ENCODE measurements at regions not wholly inside any gene's neighbourhood (a gene's known extent, or its start where the extent isn't known, plus 50 kb on each side); places are given as distances from the start of the nearest gene placed in this dataset.
"Not testable (repeated sequence)": the region's sequence is repeated elsewhere in the genome, so short reads cannot be mapped to it uniquely, and the experiment has no call there.

GRCh38 chr7:113267271-113267670, 148.9 kb upstream of the SMIM30 start:
- DNase-seq (ENCODE audit: low read depth in 4 of 4, low spot score in 1 of 4), result no peak

- no peak for DNase-seq (ENCODE audit: low read depth in 4 of 4, low spot score in 1 of 4)
These were observed 145.4 kb upstream of the SMIM30 start for GRCh38 chr7:113263749-113264148.

- DNase-seq (ENCODE audit: low read depth in 4 of 4, low spot score in 1 of 4), result not testable (repeated sequence)
These were observed 144.9 kb upstream of the SMIM30 start for GRCh38 chr7:113263215-113263742.

GRCh38 chr7:113256883-113257531, 138.7 kb upstream of the SMIM30 start:
- DNase-seq (ENCODE audit: low read depth in 4 of 4, low spot score in 1 of 4), result no peak

GRCh38 chr7:113247198-113247597, 128.8 kb upstream of the SMIM30 start:
- DNase-seq (ENCODE audit: low read depth in 4 of 4, low spot score in 1 of 4), result no peak

DNA sequence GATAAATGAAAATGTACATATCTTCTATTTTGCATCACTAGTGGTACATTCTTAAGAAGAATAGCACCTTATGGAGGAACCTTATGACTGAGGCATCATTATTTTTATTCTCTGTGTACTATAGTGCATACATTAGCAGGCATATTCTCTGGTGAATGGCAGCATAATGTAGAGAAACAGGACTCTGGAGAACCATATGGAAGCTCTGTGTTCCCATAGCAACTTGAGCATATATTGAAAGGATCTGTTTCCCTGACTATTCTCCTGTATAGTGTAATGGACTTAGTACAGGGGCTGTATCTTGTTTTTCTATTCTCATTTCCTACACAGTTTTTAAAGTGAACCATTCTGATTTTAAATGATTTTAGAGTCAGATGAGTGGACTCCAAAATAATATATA, 128.4 kb upstream of the SMIM30 start:
- DNase-seq (ENCODE audit: low read depth in 4 of 4, low spot score in 1 of 4), result no peak

- no peak for DNase-seq (ENCODE audit: low read depth in 4 of 4, low spot score in 1 of 4)
These were observed 114.5 kb upstream of the SMIM30 start for GRCh38 chr7:113232885-113233284.

- DNase-seq (ENCODE audit: low read depth in 4 of 4, low spot score in 1 of 4), result no peak
These were observed 112.3 kb upstream of the SMIM30 start for GRCh38 chr7:113230691-113231090.

GRCh38 chr7:113217314-113217713, 99.0 kb upstream of the SMIM30 start:
- no peak for DNase-seq (ENCODE audit: low read depth in 4 of 4, low spot score in 1 of 4)

- no peak for DNase-seq (ENCODE audit: low read depth in 4 of 4, low spot score in 1 of 4)
These were observed 97.7 kb upstream of the SMIM30 start for GRCh38 chr7:113216038-113216437.

DNA sequence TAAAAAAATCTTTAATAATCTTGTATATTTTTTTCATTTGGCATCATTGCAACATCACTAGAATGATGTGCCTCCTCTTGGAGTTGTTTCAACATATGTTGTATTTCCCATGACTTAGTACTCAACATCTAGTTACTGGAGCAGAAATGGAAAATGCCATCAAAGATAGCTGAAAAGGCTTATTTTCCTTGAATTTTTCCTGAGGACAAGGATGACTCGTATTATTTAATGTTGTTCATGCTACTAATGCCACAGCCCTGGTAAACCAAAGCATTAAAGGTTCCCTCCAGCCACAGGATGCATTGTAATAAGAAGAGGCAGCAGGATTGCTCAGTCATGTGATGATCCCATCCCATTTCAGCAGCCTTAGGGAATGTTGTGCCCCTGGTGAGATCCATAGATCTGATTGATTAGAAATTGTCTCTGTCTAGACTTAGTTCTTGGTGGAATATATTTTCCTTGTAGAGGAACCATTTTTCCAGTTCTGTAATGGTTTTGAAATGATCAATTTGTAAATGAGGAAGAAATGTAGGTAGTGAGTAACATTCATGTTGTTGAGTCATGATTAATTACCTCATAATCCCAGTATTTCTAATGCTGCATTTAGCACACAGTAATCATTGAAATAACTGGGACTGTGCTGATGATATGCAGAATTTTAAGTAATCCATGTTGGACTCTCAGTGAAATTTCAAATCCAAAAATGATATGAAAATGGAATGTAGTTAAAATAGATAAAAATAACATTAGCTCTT, 91.3 kb upstream of the SMIM30 start:
- DNase-seq (ENCODE audit: low read depth in 4 of 4, low spot score in 1 of 4), result no peak

DNA sequence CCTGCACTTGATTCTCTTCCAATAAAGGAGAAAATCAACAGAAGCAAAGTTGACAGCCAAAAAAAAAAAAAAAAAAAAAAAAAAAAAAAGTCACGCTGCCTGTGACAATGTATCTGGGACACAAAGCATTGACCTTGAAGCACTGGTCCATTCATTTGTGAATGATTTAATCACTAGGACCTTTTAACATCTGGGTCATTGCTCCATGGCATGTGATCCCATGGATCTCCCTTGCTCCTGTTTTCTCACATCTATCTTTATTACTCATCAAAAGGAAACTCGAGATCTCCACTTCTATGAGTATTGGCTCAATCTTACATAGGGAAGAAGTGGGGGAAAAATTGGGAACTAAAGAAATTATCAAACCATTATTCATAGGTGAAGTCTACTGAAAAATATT, 89.6 kb upstream of the SMIM30 start:
- no peak for DNase-seq (ENCODE audit: low read depth in 4 of 4, low spot score in 1 of 4)

- no peak for DNase-seq (ENCODE audit: low read depth in 4 of 4, low spot score in 1 of 4)
These were observed 89.1 kb upstream of the SMIM30 start for GRCh38 chr7:113207441-113207840.

GRCh38 chr7:113204415-113204814, 86.1 kb upstream of the SMIM30 start:
- DNase-seq (ENCODE audit: low read depth in 4 of 4, low spot score in 1 of 4), result no peak

DNA sequence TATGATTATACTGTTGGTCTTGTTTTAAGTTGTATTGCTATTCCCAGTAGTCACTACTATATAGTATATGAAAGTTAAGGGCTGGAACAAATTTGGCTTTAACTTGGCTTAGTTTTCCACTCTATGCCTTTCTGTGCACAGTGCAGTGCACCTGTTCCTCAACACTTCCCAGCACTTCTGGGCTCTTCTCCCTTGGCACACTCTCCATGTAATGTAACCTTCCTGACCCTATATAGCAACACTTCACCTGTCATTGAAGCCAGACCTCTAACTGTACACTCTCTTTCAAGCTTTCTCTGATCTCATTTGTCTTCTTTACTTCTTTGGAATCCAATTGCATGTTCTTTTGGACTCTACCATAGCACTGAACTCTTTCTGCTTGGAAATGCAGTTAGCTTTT, 83.9 kb upstream of the SMIM30 start:
- no peak for DNase-seq (ENCODE audit: low read depth in 4 of 4, low spot score in 1 of 4)

DNA sequence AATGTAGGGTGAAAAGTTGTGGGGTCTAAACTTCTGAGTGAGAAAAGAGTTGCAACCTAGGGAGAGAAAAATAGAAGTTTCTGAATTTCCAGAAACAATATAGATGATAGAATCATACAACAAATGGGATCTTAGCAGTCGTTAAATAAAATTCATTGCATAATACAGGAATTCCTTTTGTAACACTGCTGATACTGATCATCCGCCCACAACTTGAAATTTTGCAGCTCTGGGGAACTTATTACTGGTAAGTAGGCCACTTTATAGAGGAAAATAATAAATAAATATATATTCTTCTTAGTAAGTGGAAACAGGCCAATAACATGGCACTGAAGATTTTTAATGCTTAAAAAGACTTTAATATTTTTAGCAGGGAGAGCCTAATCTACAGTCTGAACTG, 81.9 kb upstream of the SMIM30 start:
- no peak for DNase-seq (ENCODE audit: low read depth in 4 of 4, low spot score in 1 of 4)

- DNase-seq (ENCODE audit: low read depth in 4 of 4, low spot score in 1 of 4), result no peak
These were observed 81.5 kb upstream of the SMIM30 start for GRCh38 chr7:113199841-113200240.

- DNase-seq (ENCODE audit: low read depth in 4 of 4, low spot score in 1 of 4), result no peak
These were observed 80.8 kb upstream of the SMIM30 start for GRCh38 chr7:113199136-113199535.

DNA sequence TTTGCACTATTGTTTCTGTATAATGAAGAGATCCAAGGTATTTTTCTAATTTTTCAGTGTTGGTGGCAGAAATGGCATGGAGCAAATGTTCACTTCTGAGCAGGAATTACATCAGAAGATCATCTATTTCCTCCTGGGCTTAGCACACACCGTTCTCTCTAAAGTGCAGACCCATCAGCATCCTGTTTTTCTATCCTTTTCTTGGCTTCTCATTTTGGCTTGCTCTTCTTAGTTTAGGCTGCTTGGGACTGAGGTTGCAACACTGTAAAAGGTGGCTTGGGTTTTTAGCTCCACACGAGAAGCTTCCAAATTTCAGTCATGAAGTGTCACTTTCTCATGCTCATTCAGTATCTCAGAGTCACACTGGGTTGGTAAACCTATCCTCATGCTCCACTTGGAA, 79.9 kb upstream of the SMIM30 start:
- no peak for DNase-seq (ENCODE audit: low read depth in 4 of 4, low spot score in 1 of 4)

DNA sequence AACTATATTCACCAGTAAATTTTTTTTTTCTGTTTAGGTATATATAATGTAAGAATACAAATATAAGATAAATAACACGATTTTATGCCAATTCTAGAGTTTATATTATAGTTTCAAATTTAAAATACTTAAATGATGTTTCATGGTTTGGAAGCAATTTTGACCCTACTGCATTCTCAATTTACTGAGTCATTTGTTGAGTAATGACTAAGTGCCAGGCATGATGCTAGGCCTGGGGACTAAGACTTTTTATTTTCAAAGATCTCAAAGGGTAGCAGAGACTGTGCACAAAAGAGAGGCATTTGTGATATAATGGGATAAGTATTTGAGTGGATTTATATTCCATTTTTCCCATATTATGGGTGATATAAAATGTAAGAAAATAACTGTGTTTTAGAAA, 78.9 kb upstream of the SMIM30 start:
- no peak for DNase-seq (ENCODE audit: low read depth in 4 of 4, low spot score in 1 of 4)

- no peak for DNase-seq (ENCODE audit: low read depth in 4 of 4, low spot score in 1 of 4)
These were observed 70.0 kb upstream of the SMIM30 start for GRCh38 chr7:113188396-113188795.

GRCh38 chr7:113179313-113179712, 61.0 kb upstream of the SMIM30 start:
- no peak for DNase-seq (ENCODE audit: low read depth in 4 of 4, low spot score in 1 of 4)

DNA sequence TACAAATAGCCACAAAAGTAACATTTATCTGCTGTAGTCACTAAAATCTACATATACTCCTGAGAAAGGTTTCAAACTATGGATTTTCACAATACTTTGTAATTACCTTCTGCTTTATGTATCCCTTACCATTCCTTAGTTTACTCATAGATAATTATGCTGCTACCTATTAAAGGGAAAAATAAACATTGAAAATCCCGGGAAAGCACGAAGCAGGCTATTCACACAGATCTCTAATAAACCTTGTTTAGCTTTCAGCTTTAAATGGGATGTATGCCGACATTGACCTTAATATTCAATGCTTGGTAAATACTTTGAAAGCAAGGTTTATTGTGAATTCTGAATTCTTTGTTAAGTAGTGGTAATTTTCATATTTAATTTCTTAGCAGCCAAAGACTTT, 58.5 kb upstream of the SMIM30 start:
- DNase-seq (ENCODE audit: low read depth in 4 of 4, low spot score in 1 of 4), result no peak
